Stimulated activated CD8-positive, alpha-beta memory T cell treated with anti-CD3 and anti-CD28 coated beads, Interleukin-7, amount 100 ng/mL, for 48 hours (primary cell): ENCODE measurements at regions not wholly inside any gene's neighbourhood (a gene's known extent, or its start where the extent isn't known, plus 50 kb on each side); places are given as distances from the start of the nearest gene placed in this dataset.
A peak's percentile ranks its signal among the peaks of the same experiment; 100 is the strongest.
"Not testable (repeated sequence)": the region's sequence is repeated elsewhere in the genome, so short reads cannot be mapped to it uniquely, and the experiment has no call there.

ENCODE experiments used
- DNase-seq, 2 donors: peaks; one replicate each; pipeline ENCODE4 v3.0.0-alpha.2; 2020; ENCODE audit warnings: low read depth in 1 of 2; ENCODE audit errors: extremely low read depth in 1 of 2

DNA sequence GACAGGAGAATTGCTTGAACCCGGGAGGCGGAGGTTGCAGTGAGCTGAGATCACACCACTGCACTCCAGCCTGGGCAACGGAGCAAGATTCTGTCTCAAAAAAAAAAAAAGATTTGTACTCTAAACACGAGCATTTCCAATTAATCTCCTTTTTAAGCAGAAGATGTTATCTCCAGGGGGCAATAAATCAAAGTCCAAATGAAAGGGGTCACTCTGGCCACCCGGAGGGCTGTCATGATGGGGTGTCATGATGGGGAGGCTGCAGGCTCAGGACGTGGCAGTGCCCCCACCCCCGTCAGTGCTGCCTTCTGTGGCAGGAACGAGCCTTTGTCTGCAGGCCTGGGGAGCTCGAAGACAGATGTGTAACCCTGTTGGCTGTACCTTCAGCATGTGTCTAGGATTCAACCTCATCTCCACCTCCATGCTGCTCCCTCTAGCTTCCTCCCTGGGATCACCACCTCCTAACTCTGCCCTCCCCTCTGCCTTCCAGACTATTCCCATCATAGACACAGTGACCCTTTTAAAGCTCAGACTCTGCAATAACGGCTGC lies 76.9 kb upstream of the YWHAQ start:
- no peak for DNase-seq

DNA sequence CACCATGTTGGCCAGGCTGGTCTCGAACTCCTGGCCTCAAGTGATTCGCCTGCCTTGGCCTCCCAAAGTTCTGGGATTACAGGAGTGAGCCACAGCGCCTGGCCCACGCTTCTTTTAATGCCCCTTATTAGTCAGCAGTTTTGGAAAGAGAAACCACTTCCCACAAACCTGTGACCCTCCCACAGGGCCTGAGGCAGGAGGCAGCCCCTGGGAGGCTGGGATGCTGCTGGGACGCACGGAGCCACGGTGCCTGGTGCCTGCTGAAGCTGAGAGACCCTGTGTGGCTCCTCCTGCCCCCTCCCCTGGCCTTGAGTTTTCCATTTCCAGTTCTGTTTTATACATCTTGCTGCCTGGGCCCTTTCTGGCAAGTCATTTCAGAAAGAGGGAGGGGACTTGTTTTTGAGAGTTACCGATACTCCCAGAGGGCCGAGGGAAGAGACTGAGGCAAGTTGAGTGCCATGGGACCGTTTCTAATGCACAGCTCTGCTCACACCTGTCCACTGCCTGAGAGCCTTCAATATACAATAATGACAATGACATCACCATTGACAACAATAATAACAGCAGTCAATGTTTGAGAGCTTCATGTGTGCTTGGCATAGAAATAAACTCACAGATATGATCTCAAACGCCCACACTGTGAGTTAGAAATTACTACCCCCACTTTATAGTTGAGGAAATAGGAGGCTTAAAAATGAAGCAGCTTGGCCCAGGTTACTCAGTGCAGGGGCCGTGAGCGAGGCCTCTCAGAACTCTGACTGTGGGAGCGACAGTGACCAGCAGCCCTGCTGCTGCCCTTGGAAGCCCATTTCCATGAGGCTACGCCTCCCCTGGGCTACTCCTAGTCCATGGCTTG lies 78.1 kb upstream of the YWHAQ start:
- DNase-seq: peak; percentile 17 to 34

DNA sequence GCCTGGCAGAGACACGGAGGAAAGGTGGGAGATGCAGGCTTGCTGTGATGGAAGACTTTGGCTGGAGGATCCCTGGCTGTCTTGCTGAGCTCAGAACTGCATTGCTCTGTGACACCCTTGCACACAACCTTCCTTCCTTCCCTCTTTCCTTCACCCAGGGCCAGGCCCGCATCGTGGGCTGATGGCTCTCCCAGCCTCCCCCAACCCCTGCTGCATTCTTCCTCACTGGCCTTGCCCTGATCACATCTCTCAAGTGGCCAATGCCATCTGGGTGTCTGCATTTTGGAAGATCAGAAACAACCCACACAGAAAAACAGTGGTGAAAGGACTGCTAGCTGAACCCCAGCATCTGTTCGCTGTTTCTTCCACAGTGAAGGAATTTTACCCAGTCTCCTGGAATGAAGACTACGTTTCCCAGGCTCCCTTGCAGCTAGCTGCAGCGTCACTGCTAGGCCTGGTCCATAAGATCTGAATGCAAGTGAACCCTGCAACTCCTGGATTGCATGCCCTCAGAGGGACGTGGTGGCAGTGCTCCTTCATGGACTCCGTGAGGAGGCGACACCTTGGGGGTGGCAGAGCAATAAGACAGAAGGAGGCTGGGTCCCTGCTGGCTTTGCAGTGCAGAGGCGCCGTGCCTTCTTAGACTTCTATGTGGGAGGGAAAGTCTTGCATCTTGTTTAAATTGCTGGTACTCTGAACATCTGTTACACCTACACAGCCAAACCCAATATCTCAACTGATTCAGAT lies 78.9 kb upstream of the YWHAQ start:
- DNase-seq: no peak

DNA sequence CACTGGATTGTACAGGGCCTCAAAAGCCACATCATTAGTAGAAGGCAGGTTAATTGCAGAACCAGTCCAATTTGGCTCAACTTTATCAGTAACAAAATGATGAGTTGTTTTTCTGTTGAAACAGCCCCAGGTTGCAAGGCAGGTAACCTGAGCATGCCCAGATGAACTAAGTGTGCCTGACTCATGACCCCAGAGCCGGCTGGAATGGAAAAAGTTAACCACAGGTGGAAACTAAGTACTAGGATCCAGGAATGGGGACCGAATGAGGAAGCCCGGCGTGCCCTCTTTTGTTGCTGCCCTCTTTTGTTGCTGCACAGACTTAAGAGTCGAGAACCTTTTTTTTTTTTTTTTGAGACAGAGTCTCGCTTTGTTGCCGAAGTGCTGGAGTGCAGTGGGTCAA lies 79.5 kb upstream of the YWHAQ start:
- peak in 1 of 2 donors; percentile 22 for DNase-seq

DNA sequence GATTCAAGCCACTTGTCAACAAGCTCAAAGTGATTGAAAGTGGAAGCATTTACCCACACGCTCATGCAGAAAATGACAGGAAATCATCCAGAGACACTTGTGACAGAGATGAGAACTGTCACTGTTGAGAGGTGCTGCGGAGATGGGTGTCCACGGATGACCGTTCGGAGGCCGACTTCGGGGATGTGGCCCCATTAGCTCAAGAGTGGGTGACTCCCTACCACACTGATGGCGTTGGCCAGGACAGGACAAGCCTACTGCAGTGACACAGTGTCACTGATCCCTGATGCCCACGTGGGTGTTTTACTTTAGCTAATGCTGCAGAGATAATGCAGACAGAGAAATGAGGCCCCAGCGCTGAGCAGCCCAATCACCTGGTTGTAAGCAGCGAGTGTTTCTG lies 81.5 kb upstream of the YWHAQ start:
- no peak for DNase-seq

DNA sequence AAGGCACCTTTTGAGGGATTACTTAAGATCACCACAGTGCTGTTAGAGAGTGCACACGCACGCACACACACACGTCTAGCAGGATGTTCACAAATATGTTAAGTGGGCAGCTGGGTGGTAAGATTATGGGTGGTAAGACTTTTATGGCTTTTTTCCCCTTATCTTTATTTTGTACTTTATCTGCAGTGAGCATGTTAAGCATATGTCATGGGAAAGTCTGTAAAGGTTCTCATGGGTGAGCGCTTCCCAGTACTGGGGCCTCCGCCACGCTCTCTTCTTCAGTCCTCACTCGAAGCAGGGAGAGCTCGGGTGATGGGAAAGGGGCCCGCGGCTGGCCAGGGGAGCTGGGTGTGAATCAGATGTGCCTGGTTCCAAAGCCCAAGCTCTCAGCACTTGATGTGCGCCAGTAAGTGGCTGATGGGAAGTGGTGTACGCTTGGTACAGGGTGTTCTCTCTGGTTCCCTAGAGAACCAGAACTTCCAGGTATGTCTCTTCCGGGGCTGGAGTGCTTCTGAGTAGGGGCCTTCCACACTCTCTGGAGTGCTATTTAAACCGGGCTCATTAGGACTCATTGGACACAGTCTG lies 83.9 kb upstream of the YWHAQ start:
- no peak for DNase-seq

DNA sequence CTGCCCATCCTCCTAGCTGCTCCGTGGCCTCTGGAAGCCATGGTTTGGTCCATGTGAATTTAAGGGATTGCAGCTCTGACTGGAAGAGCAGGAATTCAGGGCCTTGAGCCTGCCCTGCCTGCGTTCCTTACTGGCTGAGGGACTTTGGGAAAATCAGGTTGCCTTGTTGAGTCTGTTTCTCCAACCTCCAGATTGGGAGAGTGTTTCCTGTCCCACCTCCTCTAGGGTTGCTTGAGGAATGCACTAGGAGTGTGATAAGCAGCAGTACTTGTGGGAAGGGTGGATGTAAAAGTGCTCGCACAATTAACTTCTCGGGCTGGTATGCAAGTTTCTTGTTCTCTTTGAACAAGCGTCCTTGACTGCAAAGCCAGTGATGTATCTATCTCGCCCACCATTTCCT lies 84.4 kb upstream of the YWHAQ start:
- DNase-seq: no peak

DNA sequence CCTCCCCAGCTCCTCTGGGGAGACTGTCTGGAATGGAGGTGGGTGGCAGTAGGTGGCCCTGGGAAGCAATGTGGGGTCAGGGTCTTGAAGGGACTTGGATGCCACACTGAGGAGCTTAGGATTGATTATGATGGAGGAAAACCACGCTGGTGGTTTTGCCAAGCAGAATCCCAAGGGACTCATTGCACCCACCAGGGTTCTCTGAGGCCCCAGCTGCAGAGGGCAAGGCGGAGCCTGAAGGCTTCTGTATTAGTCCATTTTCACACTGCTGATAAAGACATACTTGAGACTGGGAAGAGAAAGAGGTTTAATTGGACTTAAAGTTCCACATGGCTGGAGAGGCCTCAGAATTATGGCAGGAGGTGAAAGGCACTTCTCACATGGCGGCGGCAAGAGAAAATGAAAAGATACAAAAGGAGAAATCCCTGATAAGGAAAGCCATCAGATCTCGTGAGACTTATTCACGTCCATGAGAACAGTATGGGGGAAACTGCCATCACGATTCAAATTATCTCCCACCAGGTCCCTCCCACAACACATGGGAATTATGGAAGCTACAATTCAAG lies 87.2 kb upstream of the YWHAQ start:
- no peak for DNase-seq

DNA sequence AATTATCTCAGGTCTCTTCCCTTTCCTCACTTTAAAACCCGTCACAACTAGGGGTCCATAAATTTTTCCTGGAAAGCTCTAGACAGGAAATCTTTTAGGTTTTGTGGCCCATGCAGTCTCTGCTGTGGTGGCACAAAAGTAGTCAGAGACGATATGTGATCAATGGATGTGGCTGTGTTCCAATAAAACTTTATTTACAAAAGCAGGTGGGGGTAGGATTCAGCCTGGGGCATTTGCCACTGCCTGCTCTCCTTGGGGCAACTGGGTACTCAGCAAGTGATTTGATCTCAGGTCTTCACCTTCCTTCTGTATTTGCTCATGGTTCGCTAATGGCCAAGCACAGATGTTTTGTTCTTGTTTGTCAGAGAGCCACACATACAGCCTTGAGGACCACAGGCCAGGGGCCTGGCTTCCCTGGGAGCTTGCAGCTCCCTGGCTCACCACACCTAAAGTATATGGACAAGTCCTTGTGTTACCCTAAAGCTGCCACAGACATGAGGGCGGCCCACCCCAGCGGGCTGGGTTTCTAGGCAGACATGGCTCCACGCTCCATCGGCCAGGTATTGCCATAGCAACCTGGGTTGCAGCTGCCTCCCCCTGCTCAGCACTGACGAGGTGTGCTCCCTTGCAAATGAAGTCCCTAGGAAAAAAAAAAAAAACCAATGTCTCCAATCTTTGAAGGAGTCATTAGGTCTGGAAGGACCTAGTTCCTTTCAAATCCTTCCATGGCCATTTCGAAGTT lies 89.7 kb upstream of the YWHAQ start:
- no peak for DNase-seq

DNA sequence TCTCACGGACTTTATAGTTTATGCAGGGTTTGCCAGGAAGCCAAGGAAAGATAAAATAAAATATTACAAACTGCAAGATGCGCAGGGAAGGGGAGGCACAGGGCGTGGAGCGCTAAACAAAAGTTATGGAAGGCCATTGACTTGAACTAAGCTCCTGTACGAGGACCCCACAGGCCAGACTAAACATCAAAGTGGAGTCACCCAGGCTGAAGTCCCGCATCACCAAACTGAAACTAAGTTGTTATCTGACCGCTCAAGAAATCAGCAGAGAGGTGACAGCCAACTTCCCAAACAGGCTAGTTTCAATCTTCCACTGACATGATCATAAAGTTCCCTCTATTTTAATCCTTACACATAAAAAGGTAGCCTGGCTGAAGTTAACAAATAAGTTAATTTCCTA lies 90.5 kb upstream of the YWHAQ start:
- DNase-seq: no peak

DNA sequence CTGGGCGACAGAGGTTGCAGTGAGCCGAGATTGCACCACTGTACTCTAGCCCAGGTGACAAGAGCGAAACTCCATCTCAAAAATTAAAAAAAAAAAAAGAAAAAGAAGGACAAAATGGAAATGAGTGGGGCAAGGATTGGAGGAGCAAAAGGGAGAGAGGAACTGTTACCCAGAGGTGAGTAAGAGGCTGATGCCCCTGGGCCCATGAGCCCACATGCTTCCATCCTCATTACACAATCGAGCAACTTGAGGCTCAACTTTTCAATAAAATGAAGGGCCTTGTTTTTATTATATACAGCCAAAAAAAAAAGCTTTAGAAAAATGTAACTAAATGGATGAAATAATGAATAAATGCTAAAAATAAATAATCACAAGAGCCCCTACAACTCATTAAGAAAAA lies 91.7 kb upstream of the YWHAQ start:
- DNase-seq: no peak

DNA sequence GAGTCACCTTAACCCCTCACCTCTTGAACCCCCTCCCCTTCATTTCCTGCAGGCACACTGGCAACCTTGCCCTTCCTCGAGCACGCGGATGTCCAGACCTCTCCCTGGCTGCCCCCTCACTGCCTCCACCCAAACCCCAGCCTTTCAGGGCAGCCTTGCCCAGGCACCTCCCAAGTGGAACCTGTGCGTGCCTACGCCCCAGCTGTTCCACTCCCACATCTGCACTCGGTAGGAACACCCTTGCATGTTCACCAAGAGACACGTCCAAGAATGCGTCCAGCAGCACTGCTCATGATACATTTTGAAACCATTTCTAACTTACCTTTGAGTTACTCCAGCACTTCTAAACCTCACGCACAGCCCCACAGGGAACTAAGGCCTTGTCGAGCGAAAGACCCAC lies 93.8 kb upstream of the YWHAQ start:
- DNase-seq: no peak

DNA sequence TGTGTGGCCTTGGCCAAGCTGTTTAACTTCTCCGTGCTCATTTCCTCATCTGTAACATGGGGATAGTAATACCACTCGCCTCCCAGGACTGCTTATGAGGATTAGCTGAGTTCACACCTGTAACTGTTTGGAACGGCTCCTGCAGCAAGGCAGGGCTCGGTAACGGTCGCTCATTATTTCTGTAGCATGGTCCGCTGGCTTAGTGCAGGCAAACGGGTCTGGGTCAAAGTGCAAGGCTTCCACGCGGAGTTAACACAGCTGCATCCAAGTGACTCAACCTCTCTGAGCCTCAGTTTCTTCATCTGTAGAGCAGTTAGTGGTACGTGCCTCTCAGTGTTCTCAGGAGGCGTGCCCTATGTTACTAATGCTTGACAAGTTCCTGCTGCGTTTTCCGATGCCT lies 94.3 kb upstream of the YWHAQ start:
- no peak for DNase-seq

DNA sequence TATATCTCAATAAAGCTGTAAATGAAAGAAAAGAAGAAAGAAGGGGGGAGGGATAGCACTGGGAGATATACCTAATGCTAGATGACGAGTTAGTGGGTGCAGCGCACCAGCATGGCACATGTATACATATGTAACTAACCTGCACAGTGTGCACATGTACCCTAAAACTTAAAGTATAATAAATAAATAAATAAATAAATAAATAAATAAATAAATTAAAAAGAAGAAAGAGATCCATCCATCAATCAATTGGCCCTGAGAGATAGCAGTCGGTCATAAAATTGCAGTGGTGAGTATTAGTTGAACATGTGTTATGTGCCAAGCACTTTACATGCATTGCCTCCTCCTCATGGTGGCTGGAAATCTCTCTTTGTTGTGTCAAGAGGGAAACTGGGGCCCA lies 95.2 kb upstream of the YWHAQ start:
- DNase-seq: not testable (repeated sequence)

DNA sequence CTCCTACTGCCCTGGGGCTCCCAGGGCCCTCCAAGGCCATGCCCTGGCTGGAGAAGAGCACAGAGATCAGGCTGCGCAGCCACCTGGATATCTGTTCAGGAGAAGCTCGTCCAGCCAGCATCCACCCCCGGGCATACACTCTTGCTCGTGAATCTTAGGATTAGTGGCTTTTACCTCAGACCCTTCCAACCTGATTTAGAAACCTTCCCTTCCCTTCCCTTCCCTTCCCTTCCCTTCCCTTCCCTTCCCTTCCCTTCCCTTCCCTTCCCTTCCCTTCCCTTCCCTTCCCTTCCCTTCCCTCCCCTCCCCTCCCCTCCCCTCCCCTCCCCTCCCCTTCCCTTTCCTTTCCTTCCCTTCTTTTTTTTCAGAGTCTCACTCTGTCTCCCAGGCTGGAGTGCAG lies 99.7 kb upstream of the YWHAQ start:
- DNase-seq: not testable (repeated sequence)

DNA sequence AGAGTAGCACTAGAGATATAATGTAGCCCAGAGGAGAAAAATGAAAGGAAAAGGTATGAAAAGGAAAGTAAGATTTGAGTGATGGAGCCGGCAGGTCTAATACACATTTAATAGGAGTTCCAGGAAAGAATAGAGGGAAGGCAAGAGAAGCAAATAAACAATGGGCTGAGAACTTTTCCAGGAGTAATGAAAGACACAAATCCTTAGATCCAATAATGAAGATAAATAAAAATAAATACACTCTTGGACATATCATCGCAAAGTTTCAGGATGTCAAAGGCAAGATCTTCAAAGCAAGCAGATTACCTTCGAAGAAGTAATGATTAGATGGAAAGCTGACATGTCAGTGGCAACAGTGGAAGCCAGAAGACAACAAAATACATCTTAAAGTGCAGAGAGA lies 102.0 kb upstream of the YWHAQ start:
- DNase-seq: no peak

DNA sequence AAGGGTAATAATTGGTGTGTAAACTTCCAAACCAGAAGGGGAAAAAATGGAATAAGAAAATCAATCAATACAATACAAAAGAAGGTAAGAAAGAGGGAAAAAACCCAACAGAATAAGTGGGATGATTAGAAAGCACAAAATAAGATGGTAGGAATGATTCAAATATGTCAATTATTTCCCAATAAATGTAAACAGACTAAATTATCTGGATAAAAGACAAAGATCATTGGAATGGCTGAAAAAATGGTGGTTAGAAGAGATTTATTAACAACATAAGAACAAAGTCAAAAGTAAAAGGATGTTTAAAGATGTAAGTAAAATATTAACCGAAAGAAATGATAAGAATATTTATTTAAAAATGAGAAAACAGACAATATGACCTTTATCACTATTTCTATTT lies 103.5 kb upstream of the YWHAQ start:
- DNase-seq: no peak

DNA sequence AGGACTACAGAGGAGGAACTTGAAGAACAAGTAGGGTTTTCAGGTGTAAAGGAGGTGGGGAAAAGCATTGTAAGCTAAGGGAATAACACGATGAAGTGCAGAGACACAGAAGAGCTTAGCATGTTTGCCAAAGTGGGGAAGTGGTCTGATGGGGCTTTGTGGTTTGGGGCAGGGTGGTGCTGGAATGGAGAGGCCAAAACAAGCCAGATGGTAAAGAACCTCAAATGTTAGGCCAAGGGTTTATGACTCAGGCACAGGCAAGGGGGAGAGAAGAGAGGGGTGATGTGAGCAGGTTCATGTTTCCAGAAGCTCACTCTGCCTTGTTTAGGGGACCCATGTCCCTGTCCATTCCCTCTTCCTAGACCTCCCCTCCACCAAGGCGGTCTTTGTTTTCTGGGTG lies 104.5 kb upstream of the YWHAQ start:
- DNase-seq: no peak

DNA sequence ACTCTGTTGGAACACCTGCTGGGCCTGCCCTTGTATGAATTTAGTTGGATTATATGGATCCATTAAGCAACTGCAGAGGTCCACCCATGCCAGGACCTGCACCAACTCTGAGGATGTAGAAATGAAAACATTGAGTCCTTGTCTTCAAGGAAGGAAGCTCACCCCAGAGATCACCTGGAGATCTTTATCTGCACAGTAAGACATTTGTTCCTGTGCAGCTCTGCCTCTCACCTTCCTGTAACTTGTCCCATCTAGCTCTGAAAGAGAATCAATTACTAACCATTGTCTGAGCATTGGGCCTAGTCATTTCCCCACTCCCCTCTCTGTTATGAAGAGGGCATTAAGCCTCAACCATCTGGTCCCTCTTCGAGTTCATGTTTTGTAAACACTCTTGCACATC lies 105.2 kb upstream of the YWHAQ start:
- no peak for DNase-seq

DNA sequence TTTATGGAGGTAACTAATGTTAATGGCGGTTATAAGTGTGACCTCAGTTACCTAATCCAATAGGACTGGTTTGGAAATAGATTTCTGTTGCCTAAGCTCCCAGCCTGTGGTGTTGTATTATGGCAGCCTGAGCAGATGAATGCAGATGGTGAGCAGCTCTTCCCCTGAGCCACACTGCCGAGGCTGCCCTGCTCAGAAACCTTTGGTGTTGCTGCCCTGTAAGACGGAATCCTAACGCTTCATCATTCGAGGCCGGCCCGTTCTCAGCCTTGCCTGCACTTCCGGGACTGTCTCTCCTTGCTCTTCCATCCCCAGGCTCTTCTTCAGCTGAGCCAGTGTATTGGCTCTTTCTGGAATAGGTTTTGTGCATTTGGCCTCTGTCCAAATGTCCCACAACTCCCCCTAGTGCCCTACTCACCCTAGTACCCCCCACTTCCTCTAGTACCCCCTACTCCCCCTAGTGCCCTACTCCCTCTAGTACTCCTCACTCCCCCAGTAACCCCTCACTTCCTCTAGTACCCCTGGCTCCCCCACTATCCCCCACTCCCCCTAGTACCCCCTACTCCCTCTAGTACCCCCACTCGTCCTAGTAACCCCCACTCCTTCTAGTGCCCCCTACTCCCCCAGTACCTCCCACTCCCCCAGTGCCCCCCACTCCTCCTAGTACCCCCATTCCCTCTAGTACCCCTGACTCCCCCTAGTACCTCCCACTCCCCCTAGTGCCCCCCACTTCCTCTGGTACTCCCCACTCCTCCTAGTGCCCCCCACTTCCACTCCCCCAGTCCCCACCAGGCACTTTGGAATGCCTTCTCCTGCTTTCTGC lies 106.0 kb upstream of the TAF1B start:
- DNase-seq: no peak
